Sigmoid colon (tissue), 4 donors: ENCODE measurements at regions not wholly inside any gene's neighbourhood (a gene's known extent, or its start where the extent isn't known, plus 50 kb on each side); places are given as distances from the start of the nearest gene placed in this dataset.

Experiments used
- EP300 ChIP-seq, 4 donors: sonication (generic); formaldehyde crosslinking; IDR thresholded peaks; one replicate each; pipeline ENCODE4 v1.6.1; 2017; ENCODE audit warnings: antibody characterized with exemption in 4 of 4
- POLR2A ChIP-seq, 2 donors: fragments of 450-650 bp; IDR thresholded peaks; one replicate each; pipeline ENCODE4 v1.6.1; 2016; ENCODE audit warnings: antibody characterized with exemption in 2 of 2, mild to moderate bottlenecking in 2 of 2, moderate library complexity in 2 of 2
- POLR2AphosphoS5 ChIP-seq, 4 donors: sonication (generic); formaldehyde crosslinking; IDR thresholded peaks; one replicate each; pipeline ENCODE4 v1.6.1; 2017; ENCODE audit warnings: antibody characterized with exemption in 4 of 4
- TF ChIP-seq, protein P1 (sequence below), 4 experiments: fragments of 450-650 bp in 3 of 4; fragments of 200-600 bp in 1 of 4; IDR thresholded peaks; one replicate each; pipeline ENCODE4 v1.5.1; 2016 to 2019; ENCODE audit warnings: antibody characterized with exemption in 4 of 4, mild to moderate bottlenecking in 3 of 4, moderate library complexity in 2 of 4

GRCh38 chr13:73262862-73263627 is 204.2 kb downstream of the KLF5 start:
- no peak for TF ChIP-seq POLR2AphosphoS5 (IDR thresholded peaks at IDR 0.05)
- TF ChIP-seq, protein P1, sequence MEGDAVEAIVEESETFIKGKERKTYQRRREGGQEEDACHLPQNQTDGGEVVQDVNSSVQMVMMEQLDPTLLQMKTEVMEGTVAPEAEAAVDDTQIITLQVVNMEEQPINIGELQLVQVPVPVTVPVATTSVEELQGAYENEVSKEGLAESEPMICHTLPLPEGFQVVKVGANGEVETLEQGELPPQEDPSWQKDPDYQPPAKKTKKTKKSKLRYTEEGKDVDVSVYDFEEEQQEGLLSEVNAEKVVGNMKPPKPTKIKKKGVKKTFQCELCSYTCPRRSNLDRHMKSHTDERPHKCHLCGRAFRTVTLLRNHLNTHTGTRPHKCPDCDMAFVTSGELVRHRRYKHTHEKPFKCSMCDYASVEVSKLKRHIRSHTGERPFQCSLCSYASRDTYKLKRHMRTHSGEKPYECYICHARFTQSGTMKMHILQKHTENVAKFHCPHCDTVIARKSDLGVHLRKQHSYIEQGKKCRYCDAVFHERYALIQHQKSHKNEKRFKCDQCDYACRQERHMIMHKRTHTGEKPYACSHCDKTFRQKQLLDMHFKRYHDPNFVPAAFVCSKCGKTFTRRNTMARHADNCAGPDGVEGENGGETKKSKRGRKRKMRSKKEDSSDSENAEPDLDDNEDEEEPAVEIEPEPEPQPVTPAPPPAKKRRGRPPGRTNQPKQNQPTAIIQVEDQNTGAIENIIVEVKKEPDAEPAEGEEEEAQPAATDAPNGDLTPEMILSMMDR (IDR thresholded peaks at IDR 0.05), result no peak
- TF ChIP-seq POLR2A (IDR thresholded peaks at IDR 0.05), result no peak
- TF ChIP-seq EP300 (IDR thresholded peaks at IDR 0.05), result no peak
